SK-N-SH treated with all-trans-retinoic acid at 6 μM for 48 hours (cell line): ENCODE measurements at regions not wholly inside any gene's neighbourhood (a gene's known extent, or its start where the extent isn't known, plus 50 kb on each side); places are given as distances from the start of the nearest gene placed in this dataset.

ENCODE experiments used
- ATAC-seq: fragments of 200-7000 bp; cut with Tn5 transposase; 3 replicates; pipeline ENCODE4 v1.9.1; 2020; ENCODE audit warnings: mild to moderate bottlenecking, moderate library complexity
- ARNTL ChIP-seq: fragments of 450-650 bp; formaldehyde crosslinking; IDR thresholded peaks from 2 replicates; pipeline ENCODE4 v1.5.0; 2020; ENCODE audit warnings: low read depth, mild to moderate bottlenecking, moderate library complexity, borderline replicate concordance
- CREB5 ChIP-seq: fragments of 250-450 bp; sonication (Bioruptor Pico); IDR thresholded peaks from 2 replicates; pipeline ENCODE4 v1.5.1; 2020; ENCODE audit warnings: low read depth, mild to moderate bottlenecking, moderate library complexity
- CSRNP3 ChIP-seq: fragments of 250-450 bp; sonication (Bioruptor Pico); IDR thresholded peaks from 2 replicates; pipeline ENCODE4 v1.5.1; 2021; ENCODE audit warnings: mild to moderate bottlenecking, moderate library complexity
- ESRRG ChIP-seq: fragments of 250-450 bp; sonication (Bioruptor Pico); IDR thresholded peaks from 2 replicates; pipeline ENCODE4 v1.6.1; 2021; ENCODE audit warnings: mild to moderate bottlenecking
- GLIS3 ChIP-seq: fragments of 250-450 bp; sonication (Bioruptor Pico); IDR thresholded peaks from 2 replicates; pipeline ENCODE4 v1.5.0; 2020; ENCODE audit warnings: mild to moderate bottlenecking, moderate library complexity
- ISL1 ChIP-seq: fragments of 250-450 bp; sonication (Bioruptor Pico); IDR thresholded peaks from 2 replicates; pipeline ENCODE4 v2.1.2; 2022; ENCODE audit warnings: mild to moderate bottlenecking, moderate library complexity
- OSR1 ChIP-seq: fragments of 250-450 bp; sonication (Bioruptor Pico); IDR thresholded peaks from 2 replicates; pipeline ENCODE4 v1.8.0; 2022; ENCODE audit warnings: moderate library complexity, mild to moderate bottlenecking, inconsistent platforms
- PATZ1 ChIP-seq: fragments of 250-450 bp; sonication (Bioruptor Pico); IDR thresholded peaks from 2 replicates; pipeline ENCODE4 v1.8.0; 2020; ENCODE audit warnings: mild to moderate bottlenecking, moderate library complexity, borderline replicate concordance
- PPARA ChIP-seq: fragments of 250-450 bp; sonication (Bioruptor Pico); IDR thresholded peaks from 2 replicates; pipeline ENCODE4 v1.5.0; 2020; ENCODE audit warnings: mild to moderate bottlenecking, borderline replicate concordance
- SNAI2 ChIP-seq: fragments of 250-450 bp; sonication (Bioruptor Pico); IDR thresholded peaks from 2 replicates; pipeline ENCODE4 v1.5.0; 2020; ENCODE audit warnings: mild to moderate bottlenecking, moderate library complexity
- TCF4 ChIP-seq: fragments of 250-450 bp; sonication (Bioruptor Pico); IDR thresholded peaks from 2 replicates; pipeline ENCODE4 v1.8.0; 2021; ENCODE audit warnings: mild to moderate bottlenecking, moderate library complexity, borderline replicate concordance
- TSHZ2 ChIP-seq: fragments of 250-450 bp; sonication (Bioruptor Pico); IDR thresholded peaks from 2 replicates; pipeline ENCODE4 v1.5.0; 2020; ENCODE audit warnings: mild to moderate bottlenecking, moderate library complexity
- ZC3H10 ChIP-seq: fragments of 250-450 bp; sonication (Bioruptor Pico); IDR thresholded peaks from 2 replicates; pipeline ENCODE4 v1.5.1; 2021; ENCODE audit warnings: mild to moderate bottlenecking, moderate library complexity
- ZFP3 ChIP-seq: fragments of 250-450 bp; sonication (Bioruptor Pico); IDR thresholded peaks from 2 replicates; pipeline ENCODE4 v1.5.0; 2020; ENCODE audit warnings: mild to moderate bottlenecking, moderate library complexity
- ZFP30 ChIP-seq: fragments of 450-650 bp; formaldehyde crosslinking; IDR thresholded peaks from 2 replicates; pipeline ENCODE4 v1.5.0; 2022; ENCODE audit warnings: mild to moderate bottlenecking, moderate library complexity

GRCh38 chr2:199144036-199144435, 313.7 kb downstream of the SATB2 start:
- no peak for ATAC-seq
- TF ChIP-seq ESRRG (no peak), ISL1 (no peak), ARNTL (no peak), CSRNP3 (CRISPR knock-in tag) (no peak), PPARA (CRISPR knock-in tag) (no peak), TCF4 (CRISPR knock-in tag) (no peak), GLIS3 (no peak), TSHZ2 (no peak)

GRCh38 chr2:199136681-199137080, 321.1 kb downstream of the SATB2 start:
- ATAC-seq = no peak
- no peak for TF ChIP-seq TCF4 (CRISPR knock-in tag)
- no peak for TF ChIP-seq ISL1
- TF ChIP-seq OSR1 (CRISPR knock-in tag) = no peak
- TF ChIP-seq PATZ1 (CRISPR knock-in tag) = no peak

GRCh38 chr2:199136242-199136641, 321.5 kb downstream of the SATB2 start:
- no peak for ATAC-seq
- no peak for TF ChIP-seq ZFP3
- no peak for TF ChIP-seq CREB5 (CRISPR knock-in tag)
- TF ChIP-seq SNAI2 (CRISPR knock-in tag) = no peak
- no peak for TF ChIP-seq ZFP30 (CRISPR knock-in tag)
- TF ChIP-seq ZC3H10 (CRISPR knock-in tag) = no peak
- TF ChIP-seq GLIS3 = no peak

- no peak for ATAC-seq
- TF ChIP-seq OSR1 (CRISPR knock-in tag) = no peak
- TF ChIP-seq SNAI2 (CRISPR knock-in tag) = no peak
- no peak for TF ChIP-seq CSRNP3 (CRISPR knock-in tag)
- TF ChIP-seq GLIS3 = no peak
- TF ChIP-seq ISL1 = no peak
- no peak for TF ChIP-seq TSHZ2
- no peak for TF ChIP-seq PATZ1 (CRISPR knock-in tag)
Observed at GRCh38 chr2:199131876-199132275, 325.9 kb downstream of the SATB2 start.
